OCI-LY7 (cell line): ENCODE measurements at regions not wholly inside any gene's neighbourhood (a gene's known extent, or its start where the extent isn't known, plus 50 kb on each side); places are given as distances from the start of the nearest gene placed in this dataset.

Experiments used
- BruUV-seq: library from RNA; stranded (reverse); fragments of 400-500 nt; replicated peaks from 2 replicates; lab custom pipeline; 2021; lab: Mats Ljungman, UMichigan
- CTCF ChIA-PET: fragments of 300-600 bp; sonication (Branson Sonifier 250); formaldehyde crosslinking; loops from one replicate; lab custom pipeline; 2022; ENCODE audit warnings: antibody characterized with exemption; ENCODE audit not compliant: unreplicated experiment; lab: Charles Lee
- POLR2A ChIA-PET: fragments of 300-600 bp; sonication (Branson Sonifier 250); formaldehyde crosslinking; loops from one replicate; lab custom pipeline; 2022; ENCODE audit warnings: antibody characterized with exemption; lab: Charles Lee
- DNase-seq: peaks from one replicate; pipeline ENCODE4 v3.0.0-alpha.2; 2015; ENCODE audit warnings: low spot score
- H2AFZ ChIP-seq: fragments of 200-600 bp; sonication (generic), shearing (Covaris generic); 2 replicates; pipeline ENCODE4 v1.6.1; 2014; ENCODE audit warnings: mild to moderate bottlenecking, antibody characterized with exemption, low read length, moderate library complexity
- H3K27ac ChIP-seq: fragments of 200-600 bp; sonication (generic); 2 replicates; pipeline ENCODE4 v1.5.1; 2014; ENCODE audit warnings: mixed run types, low read depth, mild to moderate bottlenecking, moderate library complexity, low read length, inconsistent platforms; ENCODE audit not compliant: poor library complexity, severe bottlenecking
- H3K36me3 ChIP-seq: fragments of 200-600 bp; sonication (generic); 2 replicates; pipeline ENCODE4 v1.6.1; 2014; ENCODE audit warnings: mild to moderate bottlenecking, antibody characterized with exemption, low read length, moderate library complexity, mixed read lengths; ENCODE audit not compliant: insufficient read depth
- H3K4me1 ChIP-seq: fragments of 200-600 bp; sonication (generic); 2 replicates; pipeline ENCODE4 v1.5.1; 2014; ENCODE audit warnings: mild to moderate bottlenecking, low read length; ENCODE audit not compliant: insufficient read depth, poor library complexity, severe bottlenecking
- H3K4me2 ChIP-seq: fragments of 200-600 bp; sonication (generic); 2 replicates; pipeline ENCODE4 v1.6.1; 2014; ENCODE audit warnings: mild to moderate bottlenecking, low read length
- H3K4me3 ChIP-seq: fragments of 200-600 bp; sonication (generic); 2 replicates; pipeline ENCODE4 v1.5.1; 2014; ENCODE audit warnings: mild to moderate bottlenecking, low read depth, low read length; ENCODE audit not compliant: poor library complexity, severe bottlenecking
- H3K79me2 ChIP-seq: fragments of 200-600 bp; sonication (generic); 2 replicates; pipeline ENCODE4 v1.6.1; 2016; ENCODE audit warnings: low read depth, mild to moderate bottlenecking, low read length, moderate library complexity, mixed read lengths; ENCODE audit not compliant: insufficient read depth
- H3K9me2 ChIP-seq: fragments of 200-600 bp; sonication (generic); 2 replicates; pipeline ENCODE4 v1.6.1; 2016; ENCODE audit warnings: mild to moderate bottlenecking, low read length, mixed read lengths; ENCODE audit not compliant: insufficient read depth
- H3K9me3 ChIP-seq: fragments of 200-600 bp; sonication (generic); 2 replicates; pipeline ENCODE4 v1.6.1; 2014; ENCODE audit warnings: mild to moderate bottlenecking, mixed run types, low read length, mixed read lengths
- H4K20me1 ChIP-seq: fragments of 200-600 bp; sonication (generic); 2 replicates; pipeline ENCODE4 v1.6.1; 2014; ENCODE audit warnings: mild to moderate bottlenecking, antibody characterized with exemption, low read length, moderate library complexity, mixed read lengths; ENCODE audit not compliant: insufficient read depth
- CTCF ChIP-seq: fragments of 200-600 bp; sonication (generic); conservative IDR thresholded peaks from 2 replicates; pipeline ENCODE4 v1.5.1; 2014; ENCODE audit warnings: mild to moderate bottlenecking, antibody characterized with exemption, low read length, moderate library complexity, mixed read lengths
- EZH2phosphoT487 ChIP-seq: fragments of 200-600 bp; sonication (generic); IDR thresholded peaks from 2 replicates; pipeline ENCODE4 v1.6.1; 2018; ENCODE audit warnings: low read depth, borderline replicate concordance, mild to moderate bottlenecking, mixed run types, antibody characterized with exemption, low read length, moderate library complexity, mixed read lengths
- intact Hi-C: fragments of 100-400 bp; cut with micrococcal nuclease; formaldehyde crosslinking; loops from one replicate; pipeline ENCODE4 v1.10.0; 2022; ENCODE audit not compliant: unreplicated experiment

DNA sequence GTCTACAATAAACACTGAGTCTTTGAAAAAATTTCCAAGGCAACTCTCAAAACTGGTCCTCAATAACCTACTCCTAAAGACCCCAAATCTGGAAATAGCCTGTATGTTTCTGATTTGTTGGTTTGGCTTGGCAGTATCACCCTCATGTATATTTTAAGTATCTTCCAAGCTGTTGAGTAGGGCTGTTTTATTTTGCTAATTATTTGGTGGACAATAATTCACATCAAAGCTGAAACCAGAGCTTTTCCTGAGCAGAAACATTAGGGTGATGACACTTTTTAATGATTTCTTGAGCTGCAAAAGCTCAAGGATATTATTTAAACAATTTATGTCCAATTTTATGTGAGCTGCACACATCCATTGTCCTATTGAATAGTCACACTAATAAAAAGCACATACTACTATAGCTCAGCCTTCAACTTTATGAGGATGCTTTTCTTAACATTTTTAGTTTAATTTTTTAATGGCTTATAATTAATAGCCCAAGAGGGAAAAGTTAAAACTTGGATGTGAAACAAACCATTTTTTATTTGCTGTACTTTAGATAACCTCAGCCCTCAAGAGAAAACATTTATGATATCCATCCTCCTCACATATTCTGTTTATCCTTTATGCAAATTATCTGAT, 393.1 kb downstream of the TAF11L14 start:
- no peaks in the 10 kb centered on the region for H3K9me3 ChIP-seq
- H3K36me3 ChIP-seq: no peaks in the 10 kb centered on the region
- H3K4me3 ChIP-seq: no peak overlapping the region
- no peaks in the 10 kb centered on the region for H3K9me2 ChIP-seq
- no peak overlapping the region for H2AFZ ChIP-seq
- H3K27ac ChIP-seq: no peak overlapping the region
- no peak overlapping the region for H3K4me2 ChIP-seq
- H3K79me2 ChIP-seq: no peaks in the 10 kb centered on the region
- POLR2A ChIA-PET: no interaction called here
- TF ChIP-seq EZH2phosphoT487 (no peak), CTCF (no peak)
- intact Hi-C loops: no loop called here
- H4K20me1 ChIP-seq: no peaks in the 10 kb centered on the region
- no TSS peak for BruUV-seq
- H3K4me1 ChIP-seq: no peaks in the 10 kb centered on the region
- no peak for DNase-seq
- CTCF ChIA-PET: no interaction called here

DNA sequence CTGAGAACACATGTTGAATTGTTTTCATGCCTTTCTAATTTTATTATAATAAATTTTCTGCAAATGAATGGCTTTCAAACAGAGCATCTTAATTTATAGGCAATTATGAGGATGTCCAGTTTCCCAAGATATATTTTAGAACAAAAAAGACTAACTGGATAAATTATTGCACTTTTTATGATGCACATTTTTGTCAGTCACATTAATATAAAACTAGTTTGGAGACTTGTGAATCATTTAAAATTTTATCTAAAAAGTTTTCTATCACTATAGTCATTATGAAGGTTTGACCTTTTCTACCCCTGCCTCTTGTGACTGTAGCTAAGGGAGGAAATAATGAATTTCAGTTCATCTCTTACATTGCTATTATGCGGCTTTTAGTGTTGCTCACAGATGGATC, 393.8 kb downstream of the TAF11L14 start:
- H3K27ac ChIP-seq: no peak overlapping the region
- no peak overlapping the region for H2AFZ ChIP-seq
- no peak overlapping the region for H3K4me3 ChIP-seq
- H3K4me2 ChIP-seq: no peak overlapping the region
- POLR2A ChIA-PET: no interaction called here
- H3K4me1 ChIP-seq: no peaks in the 10 kb centered on the region
- no peaks in the 10 kb centered on the region for H3K9me2 ChIP-seq
- no peaks in the 10 kb centered on the region for H3K9me3 ChIP-seq
- DNase-seq: no peak
- H3K36me3 ChIP-seq: no peaks in the 10 kb centered on the region
- BruUV-seq: no TSS peak
- TF ChIP-seq EZH2phosphoT487 (no peak), CTCF (no peak)
- no peaks in the 10 kb centered on the region for H3K79me2 ChIP-seq
- intact Hi-C loops: no loop called here
- no peaks in the 10 kb centered on the region for H4K20me1 ChIP-seq
- CTCF ChIA-PET: no interaction called here

GRCh38 chr5:18032744-18033143, 398.5 kb downstream of the TAF11L14 start:
- Histone ChIP-seq H3K4me3 (no peak overlapping the region), H3K9me3 (no peaks in the 10 kb centered on the region), H4K20me1 (no peaks in the 10 kb centered on the region), H3K9me2 (no peaks in the 10 kb centered on the region), H3K36me3 (no peaks in the 10 kb centered on the region), H3K79me2 (no peaks in the 10 kb centered on the region), H3K27ac (no peak overlapping the region), H3K4me1 (no peaks in the 10 kb centered on the region), H2AFZ (no peak overlapping the region), H3K4me2 (no peak overlapping the region)
- no peak for DNase-seq
- ChIA-PET POLR2A (no interaction called here), CTCF (no interaction called here)
- TF ChIP-seq EZH2phosphoT487 (no peak), CTCF (no peak)
- intact Hi-C loops: no loop called here
- BruUV-seq: no TSS peak
